ENCODE measurements at regions not wholly inside any gene's neighbourhood (a gene's known extent, or its start where the extent isn't known, plus 50 kb on each side); places are given as distances from the start of the nearest gene placed in this dataset.

- WGBS, 2 experiments (ENCODE audit: extremely low coverage in 1 of 2, insufficient coverage in 1 of 2, insufficient read length in 1 of 2, insufficient replicate concordance in 2 of 2, low coverage in 1 of 2, low lambda C conversion rate in 2 of 2, missing lambda C conversion rate in 1 of 2): 91% methylated on average over 2 of the region's 2 CpGs; no CpG with 5 or more reads in 1 of the 2 experiments
- H2AFZ ChIP-seq (ENCODE audit: low read length): no peak overlapping the region
- ChIA-PET POLR2A (ENCODE audit: partially characterized antibody) (no interaction called here), CTCF (ENCODE audit: partially characterized antibody) (interaction anchor here (1.1 kb wide), 1 partner anchor 31 kb away, joined by 5 read pairs; no protein-coding TSS in a partner anchor)
- H3K27ac ChIP-seq (ENCODE audit: low read depth, low read length): no peak overlapping the region
- H3K79me1 ChIP-seq (ENCODE audit: low read depth, low read length): no peaks in the 10 kb centered on the region
- no peak overlapping the region for H2BK5ac ChIP-seq (ENCODE audit: low read depth, low read length)
- H3K14ac ChIP-seq (ENCODE audit: insufficient read length): no peak overlapping the region
- no peak overlapping the region for H4K5ac ChIP-seq (ENCODE audit: insufficient read length, low read depth, low read length)
- no peak overlapping the region for H2AK5ac ChIP-seq (ENCODE audit: low read depth, low read length)
- H4K8ac ChIP-seq (ENCODE audit: extremely low read depth, insufficient read depth, low read length): no peak overlapping the region
- no peak overlapping the region for H4K91ac ChIP-seq (replicated peaks; ENCODE audit: insufficient read length, low read length)
- no peak overlapping the region for H2BK12ac ChIP-seq (ENCODE audit: low read depth, low read length)
- H3K23me2 ChIP-seq (ENCODE audit: low read depth, low read length): no peaks in the 10 kb centered on the region
- H3K4me2 ChIP-seq (ENCODE audit: insufficient read depth in 1 of 2, low read depth in 2 of 2, low read length in 2 of 2): no peak overlapping the region
- H3K56ac ChIP-seq (replicated peaks; ENCODE audit: insufficient read length, low read depth, low read length): no peak overlapping the region
- H3K9ac ChIP-seq (replicated peaks in 1 of 4; ENCODE audit: extremely low read depth in 1 of 4, low read depth in 3 of 4, low read length in 3 of 4): no peak overlapping the region
- H3K4me1 ChIP-seq (replicated peaks in 1 of 4; ENCODE audit: control insufficient read depth in 3 of 4, insufficient read depth in 4 of 4, low read length in 3 of 4): no peaks in the 10 kb centered on the region
- H3K36me3 ChIP-seq (ENCODE audit: control insufficient read depth in 2 of 4, insufficient read depth in 4 of 4, low read length in 3 of 4): no peaks in the 10 kb centered on the region
- H3K18ac ChIP-seq (ENCODE audit: extremely low read depth, low read length): no peak overlapping the region
- FAIRE-seq (no peak), DNase-seq (ENCODE audit: low read depth in 1 of 2, low spot score in 2 of 2) (no peak)
- H2BK20ac ChIP-seq (ENCODE audit: low read length): no peak overlapping the region
- no peak overlapping the region for H3K4me3 ChIP-seq (ENCODE audit: extremely low read depth in 1 of 4, insufficient read depth in 2 of 4, low read depth in 3 of 4, low read length in 4 of 4)
- H2BK15ac ChIP-seq (ENCODE audit: low read length): no peak overlapping the region
- H3K9me3 ChIP-seq (ENCODE audit: insufficient read depth in 2 of 2, low read depth in 1 of 2, low read length in 1 of 2): no peaks in the 10 kb centered on the region
- no peaks in the 10 kb centered on the region for H3K27me3 ChIP-seq (replicated peaks in 1 of 4; ENCODE audit: control insufficient read depth in 3 of 4, extremely low read depth in 1 of 4, insufficient read depth in 3 of 4, low read length in 3 of 4)
- H4K20me1 ChIP-seq (replicated peaks in 1 of 2; ENCODE audit: control insufficient read depth in 1 of 2, insufficient read depth in 2 of 2, low read length in 2 of 2): no peaks in the 10 kb centered on the region
- H3K79me2 ChIP-seq (ENCODE audit: control insufficient read depth in 1 of 2, insufficient read depth in 2 of 2, low read length in 2 of 2): no peaks in the 10 kb centered on the region
- H3K4ac ChIP-seq (replicated peaks; ENCODE audit: insufficient read length, low read depth, low read length): no peak overlapping the region
- H2BK120ac ChIP-seq (replicated peaks; ENCODE audit: low read depth, low read length): no peak overlapping the region
- H3K23ac ChIP-seq (ENCODE audit: insufficient read length): no peak overlapping the region
- TF ChIP-seq BCL11A (IDR thresholded peaks at IDR 0.05; ENCODE audit: low read depth in 2 of 2, low read length in 2 of 2): no peak
- TF ChIP-seq SP1 (IDR thresholded peaks at IDR 0.05; ENCODE audit: low read depth, low read length): no peak
- TF ChIP-seq KDM1A (IDR thresholded peaks at IDR 0.05; ENCODE audit: borderline replicate concordance, low read length): no peak
- TF ChIP-seq ATF3 (IDR thresholded peaks at IDR 0.05; ENCODE audit: insufficient read depth, low read depth, low read length): no peak
- TF ChIP-seq E2F6 (IDR thresholded peaks at IDR 0.05): no peak
- no peak for TF ChIP-seq TCF12 (IDR thresholded peaks at IDR 0.05; ENCODE audit: low read depth, low read length)
- TF ChIP-seq NANOG (IDR thresholded peaks at IDR 0.05; ENCODE audit: insufficient read depth, low read depth, low read length, poor library complexity, severe bottlenecking): no peak
- no peak for TF ChIP-seq SUZ12 (IDR thresholded peaks at IDR 0.05; ENCODE audit: low read length)
- TF ChIP-seq FOSL1 (IDR thresholded peaks at IDR 0.05; ENCODE audit: insufficient read depth, low read depth, low read length): no peak
- TF ChIP-seq MAX (IDR thresholded peaks at IDR 0.05): no peak
- no peak for TF ChIP-seq SP4 (IDR thresholded peaks at IDR 0.05; ENCODE audit: low read length)
- no peak for TF ChIP-seq NRF1 (IDR thresholded peaks at IDR 0.05; ENCODE audit: low read depth, low read length)
- no peak for TF ChIP-seq YY1 (IDR thresholded peaks at IDR 0.05; ENCODE audit: low read depth, low read length)
- TF ChIP-seq GTF2F1 (IDR thresholded peaks at IDR 0.05; ENCODE audit: borderline replicate concordance, low read depth, low read length): no peak
- no peak for TF ChIP-seq CREB1 (IDR thresholded peaks at IDR 0.05)
Measured at GRCh38 chr3:190731596-190731995, 130.9 kb downstream of the GMNC start.

Measured in H1 (cell line).